GM12801 (cell line): ENCODE measurements at regions not wholly inside any gene's neighbourhood (a gene's known extent, or its start where the extent isn't known, plus 50 kb on each side); places are given as distances from the start of the nearest gene placed in this dataset.

ENCODE experiments used
- TF ChIP-seq, protein P1 (sequence below): IDR thresholded peaks from one replicate; pipeline ENCODE4 v1.5.1; 2011; ENCODE audit warnings: control low read depth; ENCODE audit not compliant: insufficient read length; ENCODE audit errors: extremely low read depth

DNA sequence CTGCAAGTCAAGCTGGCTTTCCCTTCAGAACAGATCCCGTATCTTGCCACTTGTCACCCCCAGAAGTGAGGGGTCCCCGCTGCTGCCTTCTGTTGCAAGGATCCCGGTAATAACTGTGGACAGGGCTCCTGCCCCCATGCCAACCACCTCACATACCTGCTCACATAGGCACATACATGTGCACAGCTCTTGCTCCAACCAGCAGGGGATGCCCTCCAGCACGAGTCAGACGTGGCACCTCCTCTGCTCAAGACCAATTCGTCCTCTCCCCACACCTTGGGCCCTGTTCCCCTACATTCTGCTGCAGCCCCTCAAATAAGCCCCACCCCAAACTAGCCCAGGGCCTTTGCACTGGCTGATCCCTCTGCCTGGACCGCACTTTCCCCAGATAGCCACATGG, 163.3 kb downstream of the CRYBB2 start:
- TF ChIP-seq, protein P1, sequence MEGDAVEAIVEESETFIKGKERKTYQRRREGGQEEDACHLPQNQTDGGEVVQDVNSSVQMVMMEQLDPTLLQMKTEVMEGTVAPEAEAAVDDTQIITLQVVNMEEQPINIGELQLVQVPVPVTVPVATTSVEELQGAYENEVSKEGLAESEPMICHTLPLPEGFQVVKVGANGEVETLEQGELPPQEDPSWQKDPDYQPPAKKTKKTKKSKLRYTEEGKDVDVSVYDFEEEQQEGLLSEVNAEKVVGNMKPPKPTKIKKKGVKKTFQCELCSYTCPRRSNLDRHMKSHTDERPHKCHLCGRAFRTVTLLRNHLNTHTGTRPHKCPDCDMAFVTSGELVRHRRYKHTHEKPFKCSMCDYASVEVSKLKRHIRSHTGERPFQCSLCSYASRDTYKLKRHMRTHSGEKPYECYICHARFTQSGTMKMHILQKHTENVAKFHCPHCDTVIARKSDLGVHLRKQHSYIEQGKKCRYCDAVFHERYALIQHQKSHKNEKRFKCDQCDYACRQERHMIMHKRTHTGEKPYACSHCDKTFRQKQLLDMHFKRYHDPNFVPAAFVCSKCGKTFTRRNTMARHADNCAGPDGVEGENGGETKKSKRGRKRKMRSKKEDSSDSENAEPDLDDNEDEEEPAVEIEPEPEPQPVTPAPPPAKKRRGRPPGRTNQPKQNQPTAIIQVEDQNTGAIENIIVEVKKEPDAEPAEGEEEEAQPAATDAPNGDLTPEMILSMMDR: no peak

DNA sequence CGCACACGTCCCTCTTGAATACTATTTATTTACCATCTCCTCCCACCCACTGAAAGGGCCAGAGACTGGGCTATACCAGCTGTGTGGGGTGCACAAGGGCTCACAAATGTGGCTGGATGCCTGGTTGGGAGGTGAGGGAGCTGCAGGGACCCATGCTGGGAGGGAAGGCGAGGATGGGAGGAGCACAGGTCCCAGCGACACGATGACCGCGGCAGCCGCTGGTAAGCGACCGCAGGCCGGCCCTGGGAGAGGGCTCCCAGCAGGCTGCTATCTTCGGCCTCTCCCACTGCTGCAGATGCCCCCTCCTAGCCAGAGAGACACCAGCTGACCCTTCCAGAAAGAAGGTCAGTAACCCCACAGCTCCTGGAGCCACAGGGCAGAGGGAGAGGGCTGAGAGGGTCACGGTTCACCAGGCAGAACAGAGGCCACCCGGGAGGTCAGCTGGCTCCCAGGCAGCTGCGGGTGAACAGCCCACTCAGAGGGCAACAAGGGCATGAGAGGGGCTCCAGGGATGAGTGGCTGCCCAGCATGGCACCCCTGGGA, 163.9 kb downstream of the CRYBB2 start:
- TF ChIP-seq, protein P1: no peak

DNA sequence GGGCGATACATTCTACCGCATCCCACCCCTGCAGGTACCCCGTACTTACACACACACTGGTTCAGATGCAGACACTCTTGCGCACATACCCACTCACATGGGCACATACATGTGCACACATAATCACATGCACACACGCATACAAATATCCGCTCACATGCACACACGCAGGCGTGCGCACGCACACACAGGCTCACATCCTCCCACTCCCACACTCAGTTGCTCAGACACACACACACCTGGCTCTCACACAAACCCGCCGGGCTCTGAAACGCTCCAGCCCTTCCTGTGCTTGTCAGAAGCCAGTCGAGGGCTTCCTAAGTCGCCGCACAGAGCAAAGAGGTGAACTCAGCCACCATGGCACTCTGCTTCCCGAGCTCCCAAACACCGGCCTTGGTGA, 164.5 kb downstream of the CRYBB2 start:
- TF ChIP-seq, protein P1: no peak

DNA sequence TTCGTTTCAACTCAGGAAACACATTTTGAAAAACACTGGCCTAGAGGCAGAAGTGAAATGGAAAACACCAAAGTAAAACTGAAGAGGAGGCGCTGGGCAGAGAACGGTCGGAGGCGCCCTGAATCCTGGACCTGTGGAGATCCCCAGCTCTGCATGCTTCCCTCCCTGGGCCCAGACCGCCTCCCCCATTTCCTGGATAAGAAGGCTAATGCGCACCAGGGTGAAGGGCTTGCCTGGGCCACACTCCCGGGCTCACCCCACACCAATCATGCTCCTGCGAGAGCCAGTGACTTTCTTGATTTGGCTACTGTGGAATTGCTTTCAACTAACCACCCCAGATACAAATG, 167.1 kb downstream of the CRYBB2 start:
- TF ChIP-seq, protein P1: no peak

DNA sequence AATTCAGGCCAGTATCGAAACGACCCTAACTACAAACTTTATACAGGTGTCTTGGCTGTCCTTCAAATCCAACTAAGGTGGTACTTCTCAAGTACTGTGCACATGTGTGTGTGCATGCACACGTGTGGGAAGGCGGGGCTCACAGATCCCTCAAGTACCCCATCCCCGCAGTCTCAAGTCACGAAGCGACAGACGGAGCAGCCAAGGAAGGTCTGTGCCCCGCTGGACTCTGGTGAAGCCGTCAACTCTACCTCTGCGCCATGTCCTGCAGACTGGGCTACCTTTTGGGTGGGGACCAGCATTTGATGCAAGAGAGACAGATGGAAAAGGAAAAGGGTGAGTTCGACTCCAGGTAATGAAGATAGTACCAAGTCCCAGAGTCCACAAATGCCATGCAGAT, 169.0 kb downstream of the CRYBB2 start:
- TF ChIP-seq, protein P1: no peak

DNA sequence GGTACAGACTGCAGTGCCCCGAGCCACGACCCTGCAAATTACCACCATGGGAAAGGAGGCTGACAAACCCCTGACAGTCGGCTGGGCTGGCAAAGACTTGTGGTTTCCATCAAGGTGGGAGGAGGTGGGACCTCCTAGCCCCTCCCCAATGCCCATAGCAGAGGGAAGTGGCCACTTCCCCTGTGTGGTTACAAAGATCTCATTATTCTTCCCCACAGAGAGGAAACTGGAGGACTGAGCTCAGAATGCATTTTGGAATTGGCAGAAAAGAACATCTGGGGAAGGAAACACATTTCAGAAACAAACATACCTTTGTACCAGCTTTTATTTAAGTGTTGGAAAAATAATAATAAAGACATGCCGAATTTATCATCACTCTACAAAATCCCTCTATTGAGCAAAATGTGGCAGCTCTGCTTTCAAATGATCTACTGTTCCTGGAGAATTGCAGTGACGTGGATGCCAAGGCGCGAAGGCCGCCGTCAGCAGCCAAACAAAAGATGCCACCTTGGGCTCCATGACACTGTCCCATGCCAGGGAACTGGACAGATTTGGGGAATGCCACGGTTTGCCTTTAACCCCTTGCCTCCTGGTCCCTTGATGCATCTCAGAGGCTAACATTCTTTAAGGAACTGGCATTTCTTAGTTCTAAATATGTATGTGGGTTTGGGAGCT, 169.6 kb downstream of the CRYBB2 start:
- TF ChIP-seq, protein P1: no peak

DNA sequence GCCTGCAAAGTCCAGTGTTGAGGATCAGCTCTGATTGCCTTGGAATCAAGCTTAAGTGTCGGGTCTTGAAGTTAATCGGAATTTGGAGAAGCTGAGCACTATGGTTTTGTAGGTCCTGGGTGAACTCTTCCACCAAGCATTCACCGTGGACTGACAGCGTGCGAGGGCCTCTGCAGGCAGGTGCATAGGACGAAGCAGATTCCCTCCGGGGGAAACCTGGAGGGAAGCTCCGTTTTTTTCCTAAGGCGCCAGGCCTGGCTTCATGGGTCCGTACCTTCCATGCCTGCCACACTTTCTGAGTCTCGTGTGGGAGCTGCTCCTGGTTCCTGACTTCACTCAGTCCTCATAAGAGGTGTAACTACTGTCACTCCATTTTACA, 170.1 kb downstream of the CRYBB2 start:
- TF ChIP-seq, protein P1: no peak
